Lower leg skin (tissue), 4 donors: ENCODE measurements at regions not wholly inside any gene's neighbourhood (a gene's known extent, or its start where the extent isn't known, plus 50 kb on each side); places are given as distances from the start of the nearest gene placed in this dataset.

Experiments
- DNase-seq, 2 donors: peaks; one replicate each; pipeline ENCODE4 v3.0.0-alpha.2; 2019; ENCODE audit warnings: low spot score in 2 of 2
- H3K4me3 ChIP-seq: fragments of 200-600 bp; sonication (generic); 2 replicates; pipeline ENCODE4 v1.5.1; 2017; ENCODE audit warnings: mild to moderate bottlenecking, low read depth; ENCODE audit not compliant: poor library complexity, severe bottlenecking
- POLR2A ChIP-seq, 2 donors: fragments of 450-650 bp; IDR thresholded peaks; one replicate each; pipeline ENCODE4 v1.6.1; 2016 to 2017; ENCODE audit warnings: antibody characterized with exemption in 2 of 2, mild to moderate bottlenecking in 1 of 2, moderate library complexity in 1 of 2
- WGBS, 2 donors: methylation state at CpG; one replicate each; pipeline ENCODE4 v1.1.5; 2018; 5-methylcytosine and 5-hydroxymethylcytosine counted together
- intact Hi-C: fragments of 100-400 bp; cut with DNase I; formaldehyde crosslinking; loops from one replicate; pipeline ENCODE4 v1.15.0; 2023; ENCODE audit warnings: low total_unique reads
- TF ChIP-seq, protein P1 (sequence below), 3 donors: fragments of 450-650 bp; IDR thresholded peaks; one replicate each; pipeline ENCODE4 v1.5.1; 2016; ENCODE audit warnings: antibody characterized with exemption in 3 of 3, mild to moderate bottlenecking in 3 of 3, moderate library complexity in 2 of 3

DNA sequence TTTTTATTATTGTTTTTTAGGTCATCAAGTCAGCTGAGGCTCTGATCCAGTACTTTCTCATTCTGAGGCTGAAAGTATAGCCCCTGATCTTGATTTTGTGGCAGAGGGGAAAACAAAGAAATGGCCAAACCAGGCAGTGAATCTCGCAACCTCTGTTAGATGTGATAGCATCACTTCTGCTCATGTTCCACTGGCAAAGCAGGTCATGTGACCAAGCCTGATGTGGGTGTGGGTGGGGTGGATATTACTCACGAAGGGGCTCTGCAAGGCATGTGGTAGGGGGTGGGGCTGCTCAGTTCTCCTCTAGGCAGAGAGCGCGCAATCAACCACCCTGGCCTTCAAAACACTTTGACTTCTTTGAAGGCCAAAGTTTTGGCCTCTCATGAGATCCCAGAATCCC, 254.2 kb downstream of the MYCN start:
- H3K4me3 ChIP-seq = no peak overlapping the region
- intact Hi-C loops = no loop called here
- no peak for DNase-seq
- no peak for TF ChIP-seq POLR2A (IDR thresholded peaks at IDR 0.05)
- TF ChIP-seq, protein P1, sequence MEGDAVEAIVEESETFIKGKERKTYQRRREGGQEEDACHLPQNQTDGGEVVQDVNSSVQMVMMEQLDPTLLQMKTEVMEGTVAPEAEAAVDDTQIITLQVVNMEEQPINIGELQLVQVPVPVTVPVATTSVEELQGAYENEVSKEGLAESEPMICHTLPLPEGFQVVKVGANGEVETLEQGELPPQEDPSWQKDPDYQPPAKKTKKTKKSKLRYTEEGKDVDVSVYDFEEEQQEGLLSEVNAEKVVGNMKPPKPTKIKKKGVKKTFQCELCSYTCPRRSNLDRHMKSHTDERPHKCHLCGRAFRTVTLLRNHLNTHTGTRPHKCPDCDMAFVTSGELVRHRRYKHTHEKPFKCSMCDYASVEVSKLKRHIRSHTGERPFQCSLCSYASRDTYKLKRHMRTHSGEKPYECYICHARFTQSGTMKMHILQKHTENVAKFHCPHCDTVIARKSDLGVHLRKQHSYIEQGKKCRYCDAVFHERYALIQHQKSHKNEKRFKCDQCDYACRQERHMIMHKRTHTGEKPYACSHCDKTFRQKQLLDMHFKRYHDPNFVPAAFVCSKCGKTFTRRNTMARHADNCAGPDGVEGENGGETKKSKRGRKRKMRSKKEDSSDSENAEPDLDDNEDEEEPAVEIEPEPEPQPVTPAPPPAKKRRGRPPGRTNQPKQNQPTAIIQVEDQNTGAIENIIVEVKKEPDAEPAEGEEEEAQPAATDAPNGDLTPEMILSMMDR (IDR thresholded peaks at IDR 0.05) = no peak
- 79 to 88% methylated on average over 4 of the region's 4 CpGs for WGBS, 2 donors

DNA sequence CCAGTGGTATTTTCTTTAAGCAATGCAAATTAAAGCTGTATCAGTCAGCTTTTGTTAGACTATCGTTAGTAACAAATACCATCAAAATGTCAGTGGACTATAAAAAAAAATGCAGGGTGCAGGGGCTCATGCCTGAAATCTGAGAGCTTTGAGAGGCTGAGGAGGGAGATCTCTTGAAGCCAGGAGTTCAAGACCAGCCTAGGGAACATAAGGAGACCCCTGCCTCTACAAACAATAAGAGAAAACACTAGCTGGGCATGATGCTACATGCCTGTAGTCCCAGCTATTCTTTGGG, 253.7 kb downstream of the MYCN start:
- no peak overlapping the region for H3K4me3 ChIP-seq
- no peak for DNase-seq
- WGBS, 2 donors = 86 to 95% methylated on average over 1 of the region's 1 CpG
- TF ChIP-seq, protein P1 (IDR thresholded peaks at IDR 0.05) = no peak
- intact Hi-C loops = no loop called here

DNA sequence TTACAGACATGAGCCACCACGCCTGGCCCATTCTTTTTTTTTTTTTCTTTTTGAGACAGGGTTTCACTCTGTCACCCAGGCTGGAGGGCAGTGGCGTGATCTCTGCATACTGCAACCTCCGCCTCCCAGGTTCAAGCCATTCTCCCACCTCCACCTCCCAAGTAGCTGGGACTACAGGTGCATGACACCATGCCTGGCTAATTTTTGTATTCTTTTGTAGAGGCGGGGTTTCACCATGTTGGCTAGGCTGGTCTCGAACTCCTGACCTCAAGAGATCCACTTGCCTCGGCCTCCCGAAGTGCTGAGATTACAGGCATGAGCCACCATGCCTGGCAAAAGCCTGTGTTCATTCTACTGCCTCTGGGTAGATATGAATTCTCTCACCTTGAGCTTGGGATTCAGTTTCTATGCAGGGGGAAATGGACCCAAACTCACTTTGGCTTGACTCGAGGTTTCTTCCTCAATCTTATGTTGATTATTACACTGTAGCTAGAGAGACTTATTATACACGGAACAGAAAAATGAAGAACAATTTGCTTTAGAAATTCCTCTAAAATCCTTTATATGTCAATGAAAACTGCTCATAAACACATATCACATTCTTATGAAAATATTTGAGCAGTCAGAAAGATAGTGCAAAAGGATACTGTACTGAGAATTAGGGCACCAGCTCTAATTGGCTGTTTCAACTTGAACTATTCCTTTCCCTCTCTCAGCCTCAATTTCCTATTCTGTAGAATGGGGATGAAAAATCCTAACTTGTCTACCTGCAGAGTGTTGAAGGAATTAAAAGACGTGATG, 252.3 kb downstream of the MYCN start:
- TF ChIP-seq POLR2A (IDR thresholded peaks at IDR 0.05) = no peak
- TF ChIP-seq, protein P1 (IDR thresholded peaks at IDR 0.05) = no peak
- 88 to 90% methylated on average over 10 of the region's 10 CpGs for WGBS, 2 donors
- H3K4me3 ChIP-seq = no peak overlapping the region
- DNase-seq = no peak
- intact Hi-C loops = no loop called here

DNA sequence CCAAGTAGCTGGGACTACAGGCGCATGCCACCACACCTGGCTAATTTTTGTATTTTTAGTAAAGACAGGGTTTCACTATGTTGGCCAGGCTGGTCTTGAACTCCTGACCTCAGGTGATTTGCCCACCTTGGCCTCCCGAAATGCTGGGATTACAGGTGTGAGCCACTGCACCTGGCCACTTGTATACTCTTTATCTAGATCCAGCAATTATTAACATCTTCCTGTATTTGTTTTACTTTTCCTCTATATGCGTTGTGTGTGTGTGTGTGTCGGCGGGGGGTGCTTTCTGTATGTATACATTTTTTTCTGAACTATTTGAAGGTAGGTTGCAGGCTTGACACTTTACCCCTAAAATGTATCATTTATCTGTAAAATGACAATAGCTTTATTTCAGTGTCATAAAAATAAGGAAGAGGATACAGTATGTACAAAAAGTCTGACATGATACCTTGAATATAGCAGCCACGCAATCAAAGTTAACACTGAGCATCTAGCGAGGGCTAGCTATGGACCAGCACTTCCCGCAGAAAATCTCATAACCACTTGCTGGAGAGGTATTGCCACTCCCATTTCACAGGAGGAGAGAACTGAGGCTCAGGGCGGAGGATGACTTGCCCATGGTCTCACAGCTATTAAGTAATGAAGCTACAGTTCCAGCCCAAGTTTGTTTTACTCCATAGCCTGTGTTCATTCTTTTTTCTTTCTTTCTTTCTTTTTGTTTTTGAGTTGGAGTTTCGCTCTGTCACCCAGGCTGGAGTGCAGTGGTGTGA, 251.3 kb downstream of the MYCN start:
- intact Hi-C loops = no loop called here
- no peak for DNase-seq
- no peak for TF ChIP-seq POLR2A (IDR thresholded peaks at IDR 0.05)
- TF ChIP-seq, protein P1 (IDR thresholded peaks at IDR 0.05) = no peak
- 91 to 93% methylated on average over 10 of the region's 10 CpGs for WGBS, 2 donors
- no peak overlapping the region for H3K4me3 ChIP-seq

DNA sequence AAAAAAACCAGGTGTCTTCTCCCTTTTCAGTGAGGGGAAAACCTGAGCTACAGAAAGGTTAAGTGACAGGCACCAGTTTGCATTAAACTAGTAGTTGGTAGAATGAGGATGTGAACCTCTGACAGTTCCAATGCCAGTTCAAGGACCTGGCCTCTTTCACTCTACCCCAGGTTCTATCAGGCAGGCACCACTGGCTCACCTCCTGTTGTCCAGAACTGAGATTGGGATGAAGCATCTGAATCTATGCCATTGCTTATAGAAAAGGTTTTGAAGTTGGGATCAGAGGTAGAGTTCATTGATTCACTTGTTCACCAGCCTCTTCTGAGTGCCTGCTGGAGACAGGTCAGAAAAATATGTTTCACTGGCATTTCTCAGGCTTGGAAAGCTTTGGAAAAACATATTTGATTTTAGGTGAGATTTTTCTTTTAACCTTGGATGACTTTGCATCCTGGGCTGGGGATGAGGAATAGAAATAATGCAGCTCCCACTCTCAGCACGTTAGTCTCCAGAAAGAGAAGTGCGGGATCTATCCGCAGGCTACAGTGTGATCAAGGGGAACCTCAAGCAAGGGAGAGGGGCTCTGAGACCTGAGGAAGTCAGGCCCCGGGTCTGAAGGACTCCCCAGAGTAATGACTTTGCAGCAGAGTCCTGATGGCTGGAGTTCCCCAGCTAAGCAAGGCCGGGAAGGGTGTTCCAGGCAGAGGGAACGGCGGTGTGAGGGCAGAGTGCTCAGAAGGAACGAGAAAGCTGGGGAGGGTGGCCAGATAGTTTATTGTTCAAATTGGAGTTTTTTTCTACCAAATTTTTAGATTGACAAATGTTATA, 250.3 kb downstream of the MYCN start:
- no peak for DNase-seq
- no peak for TF ChIP-seq POLR2A (IDR thresholded peaks at IDR 0.05)
- TF ChIP-seq, protein P1 (IDR thresholded peaks at IDR 0.05) = no peak
- WGBS, 2 donors = 77 to 90% methylated on average over 8 of the region's 8 CpGs
- intact Hi-C loops = no loop called here
- no peak overlapping the region for H3K4me3 ChIP-seq
